K562 (cell line): ENCODE measurements at regions not wholly inside any gene's neighbourhood (a gene's known extent, or its start where the extent isn't known, plus 50 kb on each side); places are given as distances from the start of the nearest gene placed in this dataset.

ENCODE experiments used
- ATAC-seq: fragments of 200-7000 bp; cut with Tn5 transposase; 3 replicates; pipeline ENCODE4 v1.9.1; 2020; ENCODE audit warnings: moderate library complexity
- BruUV-seq: library from RNA; stranded (reverse); fragments of 400-500 nt; replicated peaks from 2 replicates; lab custom pipeline; 2021; lab: Mats Ljungman, UMichigan
- CTCF ChIA-PET: fragments of 300-600 bp; formaldehyde crosslinking; extraction: SDS; loops from one replicate; lab custom pipeline; 2021; ENCODE audit warnings: low intra/inter-chr PET ratio; lab: Yijun Ruan, JAX
- POLR2A ChIA-PET: fragments of 300-600, 350-650 bp; sonication (Branson Sonifier 250); formaldehyde crosslinking; extraction: SDS; loops from one replicate; lab custom pipeline; 2021; ENCODE audit warnings: antibody characterized with exemption, inconsistent platforms; lab: Yijun Ruan, JAX
- DNase-seq, 4 experiments: peaks; one replicate each; pipeline versions ENCODE4 v3.0.0 to v3.0.0-alpha.2; 2011 to 2018; ENCODE audit warnings: low spot score in 3 of 4, mixed read lengths in 3 of 4; ENCODE audit errors: extremely low read depth in 1 of 4
- FAIRE-seq: peaks from 2 replicates; lab custom pipeline; 2011; peaks lifted over from hg19 to GRCh38; lab: Jason Lieb, UNC
- H2AFZ ChIP-seq: 2 replicates; pipeline ENCODE4 v1.6.0; 2011; ENCODE audit warnings: low read depth, low read length, control low read depth, inconsistent platforms
- H3K27ac ChIP-seq: fragments of 200-600 bp; 3 replicates; pipeline ENCODE4 v1.8.0; 2011; ENCODE audit warnings: low read depth, mild to moderate bottlenecking, control low read depth, inconsistent platforms, low read length, moderate library complexity, mixed read lengths; ENCODE audit errors: extremely low read depth
- H3K27me3 ChIP-seq, 2 experiments: fragments of 300-600 bp in 1 of 2; 2 replicates in 1 of 2; 3 replicates in 1 of 2; pipeline versions ENCODE4 v1.6.0 to v1.8.0; 2011; ENCODE audit warnings: inconsistent platforms in 2 of 2, low read length in 2 of 2, mild to moderate bottlenecking in 1 of 2, mixed read lengths in 1 of 2, moderate library complexity in 1 of 2; ENCODE audit not compliant: control insufficient read depth in 2 of 2, insufficient read depth in 2 of 2
- H3K36me3 ChIP-seq: fragments of 300-600 bp; 3 replicates; pipeline ENCODE4 v1.8.0; 2011; ENCODE audit warnings: mild to moderate bottlenecking, low read length, inconsistent platforms; ENCODE audit not compliant: control insufficient read depth, insufficient read depth
- H3K4me1 ChIP-seq, 2 experiments: fragments of 200-600 bp in 1 of 2; replicated peaks in 1 of 2; 2 replicates in 1 of 2; 3 replicates in 1 of 2; pipeline versions ENCODE4 v1.5.1 to v1.8.0; 2011; ENCODE audit warnings: inconsistent platforms in 2 of 2, low read length in 2 of 2, mild to moderate bottlenecking in 1 of 2, mixed read lengths in 1 of 2, moderate library complexity in 1 of 2; ENCODE audit not compliant: control insufficient read depth in 2 of 2, insufficient read depth in 2 of 2
- H3K4me2 ChIP-seq: 2 replicates; pipeline ENCODE4 v1.6.1; 2011; ENCODE audit warnings: low read length, control low read depth, inconsistent platforms, mixed read lengths; ENCODE audit not compliant: insufficient read depth
- H3K4me3 ChIP-seq: fragments of 200-600 bp; sonication (generic), shearing (Covaris generic); 2 replicates; pipeline ENCODE4 v1.5.1; 2016; ENCODE audit warnings: control low read depth, inconsistent platforms
- H3K79me2 ChIP-seq: fragments of 200-600 bp; 3 replicates; pipeline ENCODE4 v1.8.0; 2011; ENCODE audit warnings: low read length, inconsistent platforms; ENCODE audit not compliant: control insufficient read depth, insufficient read depth
- H3K9ac ChIP-seq, 2 experiments: 2 replicates each; pipeline versions ENCODE4 v1.6.0 to v1.6.1; 2011; ENCODE audit warnings: low read depth in 2 of 2, low read length in 2 of 2, control low read depth in 1 of 2, inconsistent platforms in 1 of 2, mild to moderate bottlenecking in 1 of 2, mixed read lengths in 1 of 2; ENCODE audit not compliant: insufficient read depth in 1 of 2
- H3K9me1 ChIP-seq: one replicate; pipeline ENCODE4 v1.6.0; 2011; ENCODE audit warnings: inconsistent platforms, mild to moderate bottlenecking, low read length, moderate library complexity; ENCODE audit not compliant: control insufficient read depth, insufficient read depth
- H3K9me3 ChIP-seq: replicated peaks from 2 replicates; pipeline ENCODE4 v1.5.1; 2011; ENCODE audit warnings: low read depth, low read length, inconsistent platforms; ENCODE audit not compliant: control insufficient read depth, insufficient read depth
- H4K20me1 ChIP-seq: replicated peaks from 2 replicates; pipeline ENCODE4 v1.6.1; 2011; ENCODE audit warnings: low read length, inconsistent platforms, mixed read lengths; ENCODE audit not compliant: control insufficient read depth, insufficient read depth
- GABPB1 ChIP-seq: sonication (generic); formaldehyde crosslinking; IDR thresholded peaks from 2 replicates; pipeline ENCODE4 v1.8.0; 2022; ENCODE audit warnings: mild to moderate bottlenecking, missing genetic modification reagents
- NCOA2 ChIP-seq, 2 experiments: fragments of 450-650 bp; IDR thresholded peaks; 2 replicates each; pipeline ENCODE4 v1.6.1; 2018; ENCODE audit warnings: mild to moderate bottlenecking in 2 of 2, moderate library complexity in 1 of 2; ENCODE audit not compliant: partially characterized antibody in 2 of 2
- PTBP1 ChIP-seq: fragments of 200-400 bp; formaldehyde crosslinking; IDR thresholded peaks from 2 replicates; pipeline ENCODE4 v1.6.1; 2017; ENCODE audit warnings: low read depth, low read length
- SNRNP70 ChIP-seq: fragments of 200-400 bp; formaldehyde crosslinking; optimal IDR thresholded peaks from 2 replicates; pipeline ENCODE3; 2017; ENCODE audit warnings: low read depth, low read length
- ZBED1 ChIP-seq: IDR thresholded peaks from 2 replicates; pipeline ENCODE4 v1.6.1; 2014
- ZNF316 ChIP-seq: fragments of 450-650 bp; IDR thresholded peaks from 2 replicates; pipeline ENCODE4 v1.6.1; 2016
- WGBS: fragments of 100-300 bp; shearing (Covaris generic); methylation state at CpG from one replicate; pipeline ENCODE4 v1.1.6; 2016; ENCODE audit warnings: low coverage, mixed read lengths; ENCODE audit not compliant: insufficient coverage; ENCODE audit errors: missing lambda C conversion rate; 5-methylcytosine and 5-hydroxymethylcytosine counted together
- in situ Hi-C: fragments of 300-500 bp; cut with MboI; formaldehyde crosslinking; loops from 4 replicates; pipeline ENCODE4 v1.15.0; 2018; ENCODE audit warnings: inconsistent platforms, mixed read lengths
- intact Hi-C: fragments of 100-400 bp; cut with micrococcal nuclease; formaldehyde crosslinking; loops from 2 replicates; pipeline ENCODE4 v1.14.2; 2022
- TF ChIP-seq, protein P1 (sequence below): fragments of 250-450 bp; sonication (Bioruptor Pico); IDR thresholded peaks from 2 replicates; pipeline ENCODE4 v1.4.0; 2020
- TF ChIP-seq, protein P2 (sequence below): fragments of 250-450 bp; sonication (Bioruptor Pico); IDR thresholded peaks from 2 replicates; pipeline ENCODE4 v1.8.0; 2021; ENCODE audit warnings: moderate library complexity, mild to moderate bottlenecking, inconsistent platforms

DNA sequence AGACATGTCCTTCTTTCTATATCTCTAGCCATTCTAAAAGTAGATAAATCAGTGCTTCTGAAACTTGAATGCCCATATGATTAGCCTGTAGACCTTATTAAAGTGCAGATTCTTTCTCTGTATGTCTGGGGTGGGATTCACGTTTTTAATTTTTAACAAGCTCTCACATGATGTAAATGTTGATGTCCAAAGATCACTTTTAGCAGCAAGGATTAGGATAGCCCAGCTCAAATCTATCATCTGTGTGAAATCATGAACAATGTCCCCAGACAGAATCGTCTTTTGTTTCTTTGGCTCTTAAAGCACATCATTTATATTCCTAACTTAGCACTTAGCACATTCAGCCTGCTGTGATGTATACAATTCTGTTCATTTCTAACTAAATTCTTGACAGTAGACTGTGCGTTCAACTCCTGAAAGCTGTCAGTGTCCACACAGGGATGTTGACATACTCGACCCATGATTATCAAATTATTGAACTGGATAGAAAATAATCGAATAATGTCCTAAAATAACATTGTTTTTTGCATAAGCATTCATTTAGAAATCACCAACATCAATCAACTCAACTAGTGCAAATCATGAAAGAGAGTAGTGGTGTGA, 102.1 kb upstream of the MLIP start:
- Histone ChIP-seq H3K79me2 (no peaks in the 10 kb centered on the region), H4K20me1 (no peaks in the 10 kb centered on the region), H3K9me3 (no peaks in the 10 kb centered on the region), H3K27me3 (no peaks in the 10 kb centered on the region), H3K4me1 (no peaks in the 10 kb centered on the region), H3K9ac (no peak overlapping the region), H3K4me3 (no peak overlapping the region), H2AFZ (no peak overlapping the region), H3K36me3 (no peaks in the 10 kb centered on the region), H3K9me1 (no peaks in the 10 kb centered on the region), H3K4me2 (no peak overlapping the region), H3K27ac (no peak overlapping the region)
- TF ChIP-seq ZBED1 = no peak
- TF ChIP-seq SNRNP70 = no peak
- no peak for TF ChIP-seq PTBP1
- TF ChIP-seq, protein P1, sequence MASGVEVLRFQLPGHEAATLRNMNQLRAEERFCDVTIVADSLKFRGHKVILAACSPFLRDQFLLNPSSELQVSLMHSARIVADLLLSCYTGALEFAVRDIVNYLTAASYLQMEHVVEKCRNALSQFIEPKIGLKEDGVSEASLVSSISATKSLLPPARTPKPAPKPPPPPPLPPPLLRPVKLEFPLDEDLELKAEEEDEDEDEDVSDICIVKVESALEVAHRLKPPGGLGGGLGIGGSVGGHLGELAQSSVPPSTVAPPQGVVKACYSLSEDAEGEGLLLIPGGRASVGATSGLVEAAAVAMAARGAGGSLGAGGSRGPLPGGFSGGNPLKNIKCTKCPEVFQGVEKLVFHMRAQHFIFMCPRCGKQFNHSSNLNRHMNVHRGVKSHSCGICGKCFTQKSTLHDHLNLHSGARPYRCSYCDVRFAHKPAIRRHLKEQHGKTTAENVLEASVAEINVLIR (CRISPR knock-in tag) = no peak
- TF ChIP-seq ZNF316 = no peak
- no peak for TF ChIP-seq GABPB1
- TF ChIP-seq NCOA2 (IDR thresholded peaks at IDR 0.05; ENCODE audit: partially characterized antibody in 2 of 2) = no peak
- TF ChIP-seq, protein P2, sequence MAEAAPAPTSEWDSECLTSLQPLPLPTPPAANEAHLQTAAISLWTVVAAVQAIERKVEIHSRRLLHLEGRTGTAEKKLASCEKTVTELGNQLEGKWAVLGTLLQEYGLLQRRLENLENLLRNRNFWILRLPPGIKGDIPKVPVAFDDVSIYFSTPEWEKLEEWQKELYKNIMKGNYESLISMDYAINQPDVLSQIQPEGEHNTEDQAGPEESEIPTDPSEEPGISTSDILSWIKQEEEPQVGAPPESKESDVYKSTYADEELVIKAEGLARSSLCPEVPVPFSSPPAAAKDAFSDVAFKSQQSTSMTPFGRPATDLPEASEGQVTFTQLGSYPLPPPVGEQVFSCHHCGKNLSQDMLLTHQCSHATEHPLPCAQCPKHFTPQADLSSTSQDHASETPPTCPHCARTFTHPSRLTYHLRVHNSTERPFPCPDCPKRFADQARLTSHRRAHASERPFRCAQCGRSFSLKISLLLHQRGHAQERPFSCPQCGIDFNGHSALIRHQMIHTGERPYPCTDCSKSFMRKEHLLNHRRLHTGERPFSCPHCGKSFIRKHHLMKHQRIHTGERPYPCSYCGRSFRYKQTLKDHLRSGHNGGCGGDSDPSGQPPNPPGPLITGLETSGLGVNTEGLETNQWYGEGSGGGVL (CRISPR knock-in tag) = no peak
- FAIRE-seq (no peak), ATAC-seq (no peak), DNase-seq (no peak)
- in situ Hi-C loops = no loop called here
- CTCF ChIA-PET = no interaction called here
- BruUV-seq = no TSS peak
- WGBS = 3% methylated on average over 5 of the region's 5 CpGs
- POLR2A ChIA-PET = no interaction called here
- intact Hi-C loops = no loop called here
